PC-3 (cell line): ENCODE measurements at regions not wholly inside any gene's neighbourhood (a gene's known extent, or its start where the extent isn't known, plus 50 kb on each side); places are given as distances from the start of the nearest gene placed in this dataset.

Experiments
- ATAC-seq: fragments of 200-7000 bp; cut with Tn5 transposase; 2 replicates; pipeline ENCODE4 v1.9.1; 2020; ENCODE audit warnings: mild to moderate bottlenecking, moderate library complexity
- BruUV-seq: library from RNA; stranded (reverse); fragments of 400-500 nt; replicated peaks from 2 replicates; lab custom pipeline; 2021; lab: Mats Ljungman, UMichigan
- CTCF ChIA-PET: fragments of 300-600 bp; sonication (Branson Sonifier 250); formaldehyde crosslinking; loops from one replicate; lab custom pipeline; 2022; ENCODE audit warnings: antibody characterized with exemption; lab: Charles Lee
- POLR2A ChIA-PET: fragments of 300-600 bp; sonication (Branson Sonifier 250); formaldehyde crosslinking; loops from one replicate; lab custom pipeline; 2022; ENCODE audit warnings: antibody characterized with exemption; ENCODE audit not compliant: unreplicated experiment; lab: Charles Lee
- DNase-seq: peaks from one replicate; pipeline ENCODE4 v3.0.0-alpha.2; 2015
- H2AFZ ChIP-seq: fragments of 300-600 bp; sonication (generic); 2 replicates; pipeline ENCODE4 v1.6.0; 2016; ENCODE audit warnings: antibody characterized with exemption, low read length
- H3F3A ChIP-seq: fragments of 300-600 bp; sonication (generic); one replicate; pipeline ENCODE4 v1.6.0; 2017; ENCODE audit warnings: antibody characterized with exemption, low read length, control low read depth, mild to moderate bottlenecking; ENCODE audit not compliant: unreplicated experiment
- H3K27ac ChIP-seq: fragments of 300-600 bp; sonication (generic); 2 replicates; pipeline ENCODE4 v1.5.1; 2016; ENCODE audit warnings: mild to moderate bottlenecking, low read length
- H3K27me3 ChIP-seq: fragments of 300-600 bp; sonication (generic); 2 replicates; pipeline ENCODE4 v1.6.1; 2016; ENCODE audit warnings: low read length, mixed read lengths
- H3K36me3 ChIP-seq: fragments of 300-600 bp; sonication (generic); 2 replicates; pipeline ENCODE4 v1.6.1; 2016; ENCODE audit warnings: low read depth, mixed run types, low read length, mixed read lengths
- H3K4me1 ChIP-seq: fragments of 300-600 bp; sonication (generic); 2 replicates; pipeline ENCODE4 v1.5.1; 2016; ENCODE audit warnings: low read length; ENCODE audit not compliant: insufficient read depth
- H3K4me2 ChIP-seq: fragments of 300-600 bp; sonication (generic); 2 replicates; pipeline ENCODE4 v1.6.0; 2016; ENCODE audit warnings: low read length
- H3K4me3 ChIP-seq: fragments of 300-600 bp; sonication (generic); 2 replicates; pipeline ENCODE4 v1.5.1; 2016; ENCODE audit warnings: mild to moderate bottlenecking, low read length, mixed read lengths
- H3K79me2 ChIP-seq: fragments of 300-600 bp; sonication (generic); 2 replicates; pipeline ENCODE4 v1.6.1; 2017; ENCODE audit warnings: low read length, mixed read lengths
- H3K9ac ChIP-seq: fragments of 300-600 bp; sonication (generic); 2 replicates; pipeline ENCODE4 v1.6.0; 2016; ENCODE audit warnings: mild to moderate bottlenecking, low read length
- H3K9me2 ChIP-seq: fragments of 300-600 bp; sonication (generic); replicated peaks from 2 replicates; pipeline ENCODE4 v1.6.1; 2016; ENCODE audit warnings: mixed run types, low read length, mixed read lengths
- H3K9me3 ChIP-seq: fragments of 300-600 bp; sonication (generic); 2 replicates; pipeline ENCODE4 v1.6.1; 2016; ENCODE audit warnings: low read length, mixed read lengths
- H4K20me1 ChIP-seq: fragments of 300-600 bp; sonication (generic); 2 replicates; pipeline ENCODE4 v1.6.1; 2016; ENCODE audit warnings: low read length, mixed read lengths
- CTCF ChIP-seq: fragments of 300-600 bp; sonication (generic); conservative IDR thresholded peaks from 2 replicates; pipeline ENCODE4 v1.5.1; 2017; ENCODE audit warnings: antibody characterized with exemption, low read depth, mild to moderate bottlenecking, low read length
- EZH2 ChIP-seq: fragments of 300-600 bp; sonication (generic); IDR thresholded peaks from one replicate; pipeline ENCODE4 v1.6.1; 2017; ENCODE audit warnings: antibody characterized with exemption, mild to moderate bottlenecking, low read length; ENCODE audit not compliant: unreplicated experiment
- EZH2phosphoT487 ChIP-seq: fragments of 300-600 bp; sonication (generic); IDR thresholded peaks from 2 replicates; pipeline ENCODE4 v1.6.1; 2018; ENCODE audit warnings: mild to moderate bottlenecking, antibody characterized with exemption, low read length, borderline replicate concordance
- intact Hi-C: fragments of 100-400 bp; cut with micrococcal nuclease; formaldehyde crosslinking; loops from 2 replicates; pipeline ENCODE4 v1.9.0; 2023

GRCh38 chr14:101634850-101635748 lies 73.8 kb downstream of the DIO3 start:
- CTCF ChIA-PET, result no interaction called here
- no TSS peak for BruUV-seq
- POLR2A ChIA-PET, result no interaction called here
- Histone ChIP-seq H3K36me3 (no peaks in the 10 kb centered on the region), H3K4me1 (no peaks in the 10 kb centered on the region), H3K9ac (no peak overlapping the region), H3F3A (no peaks in the 10 kb centered on the region), H2AFZ (no peak overlapping the region), H3K79me2 (no peaks in the 10 kb centered on the region), H3K4me2 (no peak overlapping the region), H3K9me2 (no peaks in the 10 kb centered on the region), H3K4me3 (no peak overlapping the region), H3K27me3 (peaks cover 11% of the 10 kb centered on the region), H4K20me1 (no peaks in the 10 kb centered on the region), H3K9me3 (no peaks in the 10 kb centered on the region), H3K27ac (no peak overlapping the region)
- no peak for DNase-seq
- intact Hi-C loops, result no loop called here
- TF ChIP-seq EZH2 (no peak), CTCF (no peak), EZH2phosphoT487 (no peak)
- no peak for ATAC-seq

- no peaks in the 10 kb centered on the region for H3K79me2 ChIP-seq
- H3K36me3 ChIP-seq, result no peaks in the 10 kb centered on the region
- no peaks in the 10 kb centered on the region for H3F3A ChIP-seq
- intact Hi-C loops, result no loop called here
- no peaks in the 10 kb centered on the region for H4K20me1 ChIP-seq
- ATAC-seq (no peak), DNase-seq (no peak)
- no peaks in the 10 kb centered on the region for H3K4me1 ChIP-seq
- TF ChIP-seq CTCF, result peak; percentile 12; the same call in 1 of the 2 replicates
- TF ChIP-seq EZH2phosphoT487, result no peak
- no peak for TF ChIP-seq EZH2
- H3K9ac ChIP-seq, result no peak overlapping the region
- CTCF ChIA-PET, result no interaction called here
- H3K27ac ChIP-seq, result no peak overlapping the region
- no peak overlapping the region for H3K4me2 ChIP-seq
- peaks cover 14% of the 10 kb centered on the region for H3K27me3 ChIP-seq
- no peaks in the 10 kb centered on the region for H3K9me3 ChIP-seq
- H2AFZ ChIP-seq, result no peak overlapping the region
- no peak overlapping the region for H3K4me3 ChIP-seq
- no TSS peak for BruUV-seq
- H3K9me2 ChIP-seq, result no peaks in the 10 kb centered on the region
- POLR2A ChIA-PET, result no interaction called here
Measured at GRCh38 chr14:101635749-101636560, 74.7 kb downstream of the DIO3 start.
